Heart left ventricle (tissue), 13 donors: ENCODE measurements at regions not wholly inside any gene's neighbourhood (a gene's known extent, or its start where the extent isn't known, plus 50 kb on each side); places are given as distances from the start of the nearest gene placed in this dataset.

Source experiments
- POLR2A ChIP-seq, 2 donors: fragments of 450-650 bp; IDR thresholded peaks; one replicate each; pipeline ENCODE4 v1.6.1; 2017; ENCODE audit warnings: antibody characterized with exemption in 2 of 2, mild to moderate bottlenecking in 2 of 2, moderate library complexity in 2 of 2
- TF ChIP-seq, protein P1 (sequence below), 12 donors: fragments of 200-600 bp; sonication (generic) in 4 of 12; IDR thresholded peaks; one replicate each; pipeline versions ENCODE4 v1.5.0 to v1.8.0; 2018 to 2022; ENCODE audit warnings: antibody characterized with exemption in 12 of 12, mild to moderate bottlenecking in 5 of 12
- donor health status: ischemic (EF 13 %, LVEDD 7.1; RV severe dilation, severe dysfunction).
- donor health status: DM: no; HTN: yes; CAD: no.
- donor health status: DM: no; HTN: no; CAD: no.
- donor health status: ischemic (EF 25% LVEDD 6.9; RV normal size, moderate dysfunction).
- donor health status: ischemic (EF 25% LVEDD 5.7; RV mildly dilated, moderate dysfunction).
- donor health status: ischemic (EF 35%, LVEDD 5.7; RV mildly dilated, moderate dysfunction).
- donor health status: nonischemic (EF 11% LVEDD 7.7; RV severe dilation, severe dysfunction).
- donor health status: DM: yes; HTN: yes; CAD: no.
- donor health status: PGD.
- donor health status: ischemic (EF 29% LVEDD 5.4; RV normal size, mild dysfunction).
- donor health status: nonischemic (EF 23%, LVEDD 6.1; RV moderate dilation, normal function).

DNA sequence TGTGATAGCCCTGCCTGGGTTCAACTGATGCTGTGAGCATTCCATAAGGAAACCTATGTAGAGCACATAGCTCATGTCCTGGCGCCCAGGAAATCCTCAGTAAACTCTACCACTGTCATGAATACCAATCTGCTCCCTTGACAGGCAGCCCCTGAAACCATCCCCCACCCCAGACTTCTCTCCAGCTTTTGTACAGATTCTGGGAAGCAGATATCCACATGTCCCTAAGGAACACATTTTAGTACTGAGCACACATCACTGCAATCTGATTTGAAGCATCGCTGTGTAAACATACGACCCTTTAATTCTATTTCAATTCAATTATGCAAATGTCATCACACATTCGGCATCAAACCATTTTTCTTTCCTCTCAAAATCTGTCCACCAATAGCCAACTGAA, 89.5 kb upstream of the FSTL4 start:
- TF ChIP-seq, protein P1, sequence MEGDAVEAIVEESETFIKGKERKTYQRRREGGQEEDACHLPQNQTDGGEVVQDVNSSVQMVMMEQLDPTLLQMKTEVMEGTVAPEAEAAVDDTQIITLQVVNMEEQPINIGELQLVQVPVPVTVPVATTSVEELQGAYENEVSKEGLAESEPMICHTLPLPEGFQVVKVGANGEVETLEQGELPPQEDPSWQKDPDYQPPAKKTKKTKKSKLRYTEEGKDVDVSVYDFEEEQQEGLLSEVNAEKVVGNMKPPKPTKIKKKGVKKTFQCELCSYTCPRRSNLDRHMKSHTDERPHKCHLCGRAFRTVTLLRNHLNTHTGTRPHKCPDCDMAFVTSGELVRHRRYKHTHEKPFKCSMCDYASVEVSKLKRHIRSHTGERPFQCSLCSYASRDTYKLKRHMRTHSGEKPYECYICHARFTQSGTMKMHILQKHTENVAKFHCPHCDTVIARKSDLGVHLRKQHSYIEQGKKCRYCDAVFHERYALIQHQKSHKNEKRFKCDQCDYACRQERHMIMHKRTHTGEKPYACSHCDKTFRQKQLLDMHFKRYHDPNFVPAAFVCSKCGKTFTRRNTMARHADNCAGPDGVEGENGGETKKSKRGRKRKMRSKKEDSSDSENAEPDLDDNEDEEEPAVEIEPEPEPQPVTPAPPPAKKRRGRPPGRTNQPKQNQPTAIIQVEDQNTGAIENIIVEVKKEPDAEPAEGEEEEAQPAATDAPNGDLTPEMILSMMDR (IDR thresholded peaks at IDR 0.05): no peak
- no peak for TF ChIP-seq POLR2A (IDR thresholded peaks at IDR 0.05)
